H1 (cell line): ENCODE measurements at regions not wholly inside any gene's neighbourhood (a gene's known extent, or its start where the extent isn't known, plus 50 kb on each side); places are given as distances from the start of the nearest gene placed in this dataset.

Experiments used
- CTCF ChIA-PET: fragments of 300-600 bp; sonication (Branson Sonifier 250); formaldehyde crosslinking; loops from one replicate; lab custom pipeline; 2021; ENCODE audit not compliant: partially characterized antibody; lab: Charles Lee
- POLR2A ChIA-PET: fragments of 300-600 bp; sonication (Branson Sonifier 250); formaldehyde crosslinking; loops from one replicate; lab custom pipeline; 2021; ENCODE audit warnings: inconsistent platforms; ENCODE audit not compliant: partially characterized antibody; lab: Charles Lee
- DNase-seq, 2 experiments: peaks; one replicate each; pipeline versions ENCODE4 v3.0.0 to v3.0.0-alpha.2; 2010 to 2022; ENCODE audit warnings: low spot score in 2 of 2, low read depth in 1 of 2, mixed read lengths in 1 of 2
- FAIRE-seq: peaks from 2 replicates; lab custom pipeline; 2011; peaks lifted over from hg19 to GRCh38; lab: Jason Lieb, UNC
- H2AFZ ChIP-seq: 2 replicates; pipeline ENCODE4 v1.8.1; 2012; ENCODE audit warnings: low read length, inconsistent platforms
- H2AK5ac ChIP-seq: 2 replicates; pipeline ENCODE4 v1.6.1; 2013; ENCODE audit warnings: low read depth, low read length
- H2BK120ac ChIP-seq: replicated peaks from 2 replicates; pipeline ENCODE3; 2013; ENCODE audit warnings: low read depth, low read length, inconsistent platforms
- H2BK12ac ChIP-seq: 2 replicates; pipeline ENCODE4 v1.6.1; 2013; ENCODE audit warnings: low read depth, low read length
- H2BK15ac ChIP-seq: 2 replicates; pipeline ENCODE4 v1.6.1; 2013; ENCODE audit warnings: low read length
- H2BK20ac ChIP-seq: 2 replicates; pipeline ENCODE4 v1.6.1; 2013; ENCODE audit warnings: low read length
- H2BK5ac ChIP-seq: 2 replicates; pipeline ENCODE4 v1.6.1; 2013; ENCODE audit warnings: low read depth, low read length
- H3K14ac ChIP-seq: 2 replicates; pipeline ENCODE4 v1.6.1; 2013; ENCODE audit warnings: inconsistent platforms; ENCODE audit not compliant: insufficient read length
- H3K18ac ChIP-seq: 2 replicates; pipeline ENCODE4 v1.6.1; 2013; ENCODE audit warnings: low read length; ENCODE audit errors: extremely low read depth
- H3K23ac ChIP-seq: 2 replicates; pipeline ENCODE4 v1.6.1; 2013; ENCODE audit warnings: inconsistent platforms; ENCODE audit not compliant: insufficient read length
- H3K23me2 ChIP-seq: 2 replicates; pipeline ENCODE4 v1.6.1; 2013; ENCODE audit warnings: low read depth, low read length
- H3K27ac ChIP-seq: 2 replicates; pipeline ENCODE4 v1.6.1; 2011; ENCODE audit warnings: low read depth, low read length, inconsistent platforms
- H3K27me3 ChIP-seq, 4 experiments: replicated peaks in 1 of 4; 1 replicate in 1 of 4; 2 replicates in 3 of 4; pipeline versions ENCODE4 v1.6.1 to v1.8.1; 2011 to 2013; ENCODE audit warnings: low read length in 3 of 4, mild to moderate bottlenecking in 3 of 4, inconsistent platforms in 2 of 4, mixed read lengths in 2 of 4, moderate library complexity in 1 of 4; ENCODE audit not compliant: control insufficient read depth in 3 of 4, insufficient read depth in 3 of 4; ENCODE audit errors: extremely low read depth in 1 of 4
- H3K36me3 ChIP-seq, 4 experiments: 2 replicates each; pipeline versions ENCODE4 v1.6.1 to v1.8.1; 2011 to 2013; ENCODE audit warnings: mild to moderate bottlenecking in 4 of 4, low read length in 3 of 4, moderate library complexity in 2 of 4, control low read depth in 1 of 4, inconsistent platforms in 1 of 4; ENCODE audit not compliant: insufficient read depth in 4 of 4, control insufficient read depth in 2 of 4
- H3K4ac ChIP-seq: replicated peaks from 2 replicates; pipeline ENCODE3; 2013; ENCODE audit warnings: low read length, low read depth, mixed read lengths, inconsistent platforms; ENCODE audit not compliant: insufficient read length
- H3K4me1 ChIP-seq, 4 experiments: replicated peaks in 1 of 4; 1 replicate in 1 of 4; 2 replicates in 3 of 4; pipeline versions ENCODE4 v1.6.1 to v1.8.1; 2011 to 2013; ENCODE audit warnings: low read length in 3 of 4, inconsistent platforms in 2 of 4, mixed read lengths in 1 of 4; ENCODE audit not compliant: insufficient read depth in 4 of 4, control insufficient read depth in 3 of 4
- H3K4me2 ChIP-seq, 2 experiments: 2 replicates each; pipeline versions ENCODE4 v1.6.1 to v1.8.1; 2011 to 2013; ENCODE audit warnings: low read depth in 2 of 2, low read length in 2 of 2, control low read depth in 1 of 2, inconsistent platforms in 1 of 2, mild to moderate bottlenecking in 1 of 2; ENCODE audit not compliant: insufficient read depth in 1 of 2
- H3K4me3 ChIP-seq, 4 experiments: fragments of 200-600, 300-600 bp in 1 of 4; sonication (generic), shearing (Covaris generic), sonication (Bioruptor Twin) in 1 of 4; 2 replicates each; pipeline versions ENCODE4 v1.5.1 to v1.8.1; 2011 to 2016; ENCODE audit warnings: low read length in 4 of 4, low read depth in 3 of 4, control low read depth in 2 of 4, inconsistent platforms in 2 of 4, mild to moderate bottlenecking in 2 of 4, mixed read lengths in 1 of 4, moderate library complexity in 1 of 4; ENCODE audit not compliant: insufficient read depth in 2 of 4; ENCODE audit errors: extremely low read depth in 1 of 4
- H3K56ac ChIP-seq: replicated peaks from 2 replicates; pipeline ENCODE3; 2013; ENCODE audit warnings: low read depth, mild to moderate bottlenecking, mixed read lengths, low read length, inconsistent platforms; ENCODE audit not compliant: insufficient read length
- H3K79me1 ChIP-seq: 2 replicates; pipeline ENCODE4 v1.6.1; 2013; ENCODE audit warnings: low read depth, low read length, control low read depth
- H3K79me2 ChIP-seq, 2 experiments: 2 replicates each; pipeline versions ENCODE4 v1.6.1 to v1.8.1; 2012 to 2013; ENCODE audit warnings: low read length in 2 of 2, mild to moderate bottlenecking in 2 of 2, inconsistent platforms in 1 of 2; ENCODE audit not compliant: insufficient read depth in 2 of 2, control insufficient read depth in 1 of 2
- H3K9ac ChIP-seq, 4 experiments: replicated peaks in 1 of 4; 1 replicate in 1 of 4; 2 replicates in 3 of 4; pipeline versions ENCODE4 v1.6.1 to v1.8.1; 2011 to 2013; ENCODE audit warnings: low read depth in 3 of 4, low read length in 3 of 4, control low read depth in 2 of 4, mild to moderate bottlenecking in 2 of 4, moderate library complexity in 2 of 4, inconsistent platforms in 1 of 4; ENCODE audit errors: extremely low read depth in 1 of 4
- H3K9me3 ChIP-seq, 2 experiments: 2 replicates each; pipeline versions ENCODE4 v1.6.1 to v1.8.1; 2012 to 2013; ENCODE audit warnings: mild to moderate bottlenecking in 2 of 2, moderate library complexity in 2 of 2, control low read depth in 1 of 2, inconsistent platforms in 1 of 2, low read depth in 1 of 2, low read length in 1 of 2, mixed read lengths in 1 of 2; ENCODE audit not compliant: insufficient read depth in 2 of 2
- H4K20me1 ChIP-seq, 2 experiments: replicated peaks in 1 of 2; 2 replicates each; pipeline versions ENCODE3 to v1.8.1; 2011 to 2013; ENCODE audit warnings: inconsistent platforms in 2 of 2, low read length in 2 of 2, mild to moderate bottlenecking in 1 of 2; ENCODE audit not compliant: insufficient read depth in 2 of 2, control insufficient read depth in 1 of 2
- H4K5ac ChIP-seq: 2 replicates; pipeline ENCODE4 v1.6.1; 2013; ENCODE audit warnings: low read length, low read depth, mixed read lengths, inconsistent platforms; ENCODE audit not compliant: insufficient read length
- H4K8ac ChIP-seq: 2 replicates; pipeline ENCODE4 v1.8.0; 2013; ENCODE audit warnings: mild to moderate bottlenecking, moderate library complexity, low read length, inconsistent platforms; ENCODE audit not compliant: insufficient read depth; ENCODE audit errors: extremely low read depth
- H4K91ac ChIP-seq: replicated peaks from 2 replicates; pipeline ENCODE3; 2013; ENCODE audit warnings: low read length, mixed read lengths, inconsistent platforms; ENCODE audit not compliant: insufficient read length
- ASH2L ChIP-seq: fragments of 200-600, 300-600 bp; sonication (generic); IDR thresholded peaks from one replicate; pipeline ENCODE4 v1.7.1; 2017; ENCODE audit warnings: low read length
- CEBPB ChIP-seq: IDR thresholded peaks from 2 replicates; pipeline ENCODE4 v1.6.1; 2012; ENCODE audit warnings: low read depth, low read length
- CTCF ChIP-seq, 3 experiments: IDR thresholded peaks; 1 replicate in 2 of 3; 2 replicates in 1 of 3; pipeline versions ENCODE4 v1.5.1 to v1.6.1; 2011; ENCODE audit warnings: low read length in 3 of 3, mild to moderate bottlenecking in 3 of 3, inconsistent platforms in 2 of 3, low read depth in 1 of 3, moderate library complexity in 1 of 3; ENCODE audit not compliant: insufficient read depth in 1 of 3; ENCODE audit errors: control extremely low read depth in 1 of 3
- HDAC2 ChIP-seq, 2 experiments: fragments of 300-600 bp in 1 of 2; sonication (generic) in 1 of 2; IDR thresholded peaks; 2 replicates each; pipeline ENCODE4 v1.6.1; 2011 to 2012; ENCODE audit warnings: low read depth in 2 of 2, low read length in 2 of 2, mild to moderate bottlenecking in 2 of 2, moderate library complexity in 2 of 2, borderline replicate concordance in 1 of 2, inconsistent platforms in 1 of 2
- NRF1 ChIP-seq: IDR thresholded peaks from 2 replicates; pipeline ENCODE4 v1.6.1; 2011; ENCODE audit warnings: mild to moderate bottlenecking, low read depth, low read length, improper control_type of control experiment
- POLR2A ChIP-seq, 2 experiments: IDR thresholded peaks; 1 replicate in 1 of 2; 2 replicates in 1 of 2; pipeline ENCODE4 v1.6.1; 2011; ENCODE audit warnings: low read depth in 2 of 2, low read length in 2 of 2, mild to moderate bottlenecking in 2 of 2; ENCODE audit errors: control extremely low read depth in 1 of 2
- POU5F1 ChIP-seq: IDR thresholded peaks from 2 replicates; pipeline ENCODE4 v1.6.1; 2011; ENCODE audit warnings: low read depth, mild to moderate bottlenecking, low read length, moderate library complexity
- RAD21 ChIP-seq, 2 experiments: IDR thresholded peaks in 1 of 2; conservative IDR thresholded peaks in 1 of 2; 2 replicates each; pipeline ENCODE4 v1.6.1; 2011; ENCODE audit warnings: low read depth in 2 of 2, low read length in 2 of 2, improper control_type of control experiment in 1 of 2, inconsistent platforms in 1 of 2, mild to moderate bottlenecking in 1 of 2, moderate library complexity in 1 of 2
- RBBP5 ChIP-seq: IDR thresholded peaks from 2 replicates; pipeline ENCODE4 v1.7.1; 2012; ENCODE audit warnings: low read depth, mild to moderate bottlenecking, inconsistent platforms, low read length, moderate library complexity, borderline replicate concordance
- RNF2 ChIP-seq: fragments of 200-900, 300-1000 bp; sonication (generic); IDR thresholded peaks from 2 replicates; pipeline ENCODE4 v1.7.1; 2016; ENCODE audit warnings: borderline replicate concordance, low read depth, mild to moderate bottlenecking, antibody characterized with exemption, low read length; ENCODE audit not compliant: poor library complexity, severe bottlenecking; ENCODE audit errors: missing control alignments
- SIRT6 ChIP-seq: IDR thresholded peaks from one replicate; pipeline ENCODE4 v1.7.1; 2012; ENCODE audit warnings: low read length, inconsistent platforms
- TEAD4 ChIP-seq: IDR thresholded peaks from 2 replicates; pipeline ENCODE4 v1.6.1; 2012; ENCODE audit warnings: low read depth, low read length, inconsistent platforms, mixed read lengths
- WGBS, 2 experiments: shearing (Covaris generic) in 1 of 2; methylation state at CpG; one replicate each; pipeline versions ENCODE4 v1.1.6 to v1.1.7; 2013 to 2015; ENCODE audit warnings: low lambda C conversion rate in 2 of 2, mixed read lengths in 2 of 2, inconsistent platforms in 1 of 2, low coverage in 1 of 2, missing lambda C conversion rate in 1 of 2; ENCODE audit not compliant: insufficient replicate concordance in 2 of 2, insufficient coverage in 1 of 2, insufficient read length in 1 of 2; ENCODE audit errors: extremely low coverage in 1 of 2, missing lambda C conversion rate in 1 of 2; 5-methylcytosine and 5-hydroxymethylcytosine counted together

DNA sequence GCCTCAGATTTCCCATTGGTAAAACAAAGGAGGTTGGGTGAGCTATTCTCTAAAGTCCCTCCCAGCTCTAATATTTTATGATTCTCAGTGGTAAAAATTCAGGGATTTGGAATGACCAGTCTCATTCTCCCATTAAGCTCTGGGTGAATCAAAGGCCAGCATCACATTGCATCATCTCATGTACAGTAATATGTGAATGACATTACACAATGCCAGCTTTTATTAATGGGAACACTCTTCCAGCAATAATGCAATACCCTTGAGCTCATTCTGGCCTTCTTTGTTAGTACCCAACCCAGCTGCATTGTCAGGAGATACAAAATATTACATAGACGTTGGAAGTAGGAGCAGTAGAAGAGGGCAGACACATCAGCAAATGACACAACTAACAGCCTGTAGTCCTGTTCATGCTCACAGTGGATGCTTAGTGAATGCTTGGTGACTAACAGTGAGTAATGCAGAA, 100.0 kb upstream of the EGR2 start:
- Histone ChIP-seq H3K9ac (no peak overlapping the region), H3K9me3 (no peaks in the 10 kb centered on the region), H3K4me1 (no peaks in the 10 kb centered on the region; a peak in 1 of 7 replicates), H4K8ac (no peak overlapping the region), H4K91ac (no peak overlapping the region), H3K56ac (no peak overlapping the region), H2BK15ac (no peak overlapping the region), H3K14ac (no peak overlapping the region), H3K79me2 (no peaks in the 10 kb centered on the region), H2AFZ (no peak overlapping the region), H4K5ac (no peak overlapping the region), H3K4me2 (no peak overlapping the region), H3K36me3 (no peaks in the 10 kb centered on the region), H3K27ac (no peak overlapping the region), H2BK12ac (no peak overlapping the region), H3K4ac (no peak overlapping the region), H3K23me2 (no peaks in the 10 kb centered on the region), H2AK5ac (no peak overlapping the region), H2BK5ac (no peak overlapping the region), H3K79me1 (no peaks in the 10 kb centered on the region), H2BK120ac (no peak overlapping the region), H3K18ac (no peak overlapping the region), H3K27me3 (no peaks in the 10 kb centered on the region), H3K23ac (no peak overlapping the region), H3K4me3 (no peak overlapping the region), H2BK20ac (no peak overlapping the region), H4K20me1 (no peaks in the 10 kb centered on the region)
- no peak for FAIRE-seq
- WGBS, 2 experiments = 90% methylated on average over 1 of the region's 1 CpG; no CpG with 5 or more reads in 1 of the 2 experiments
- DNase-seq = no peak
- ChIA-PET POLR2A (no interaction called here), CTCF (no interaction called here)
- TF ChIP-seq CEBPB (no peak), SIRT6 (no peak), CTCF (IDR thresholded peaks at IDR 0.05; ENCODE audit: control extremely low read depth in 1 of 3, insufficient read depth in 1 of 3, low read depth in 1 of 3, low read length in 3 of 3) (no peak), HDAC2 (IDR thresholded peaks at IDR 0.05; ENCODE audit: borderline replicate concordance in 1 of 2, low read depth in 2 of 2, low read length in 2 of 2) (no peak), TEAD4 (no peak), RBBP5 (no peak), ASH2L (no peak), NRF1 (no peak), POU5F1 (no peak), RNF2 (no peak), POLR2A (IDR thresholded peaks at IDR 0.05; ENCODE audit: control extremely low read depth in 1 of 2, low read depth in 2 of 2, low read length in 2 of 2) (no peak), RAD21 (IDR thresholded peaks at IDR 0.05 in 1 of 2, conservative IDR thresholded peaks at IDR 0.05 in 1 of 2; ENCODE audit: low read depth in 2 of 2, low read length in 2 of 2) (no peak)
